Heart left ventricle (tissue), 16 donors: ENCODE measurements at regions not wholly inside any gene's neighbourhood (a gene's known extent, or its start where the extent isn't known, plus 50 kb on each side); places are given as distances from the start of the nearest gene placed in this dataset.

Experiments used
- ATAC-seq, 4 donors: fragments of 200-7000 bp; cut with Tn5 transposase; one replicate each; pipeline ENCODE4 v1.9.1; 2020 to 2022; ENCODE audit warnings: moderate library complexity in 4 of 4, mild to moderate bottlenecking in 3 of 4, moderate number of reproducible peaks in 1 of 4
- DNase-seq, 5 donors: peaks; one replicate each; pipeline ENCODE4 v3.0.0-alpha.2; 2020
- H3K27ac ChIP-seq, 12 donors: fragments of 200-600 bp; sonication (generic) in 4 of 12; one replicate each; pipeline versions ENCODE4 v1.5.0 to v1.8.0; 2016 to 2022; ENCODE audit warnings: mild to moderate bottlenecking in 2 of 12
- H3K27me3 ChIP-seq, 9 donors: fragments of 200-600 bp; sonication (generic) in 2 of 9; one replicate each; pipeline versions ENCODE4 v1.5.1 to v1.8.0; 2016 to 2022; ENCODE audit warnings: mild to moderate bottlenecking in 3 of 9
- H3K36me3 ChIP-seq, 9 donors: fragments of 200-600 bp; sonication (generic) in 2 of 9; one replicate each; pipeline versions ENCODE4 v1.5.0 to v1.8.0; 2018 to 2022; ENCODE audit warnings: mild to moderate bottlenecking in 2 of 9
- H3K4me1 ChIP-seq, 12 donors: fragments of 200-600 bp; sonication (generic) in 4 of 12; one replicate each; pipeline versions ENCODE4 v1.5.0 to v1.8.0; 2016 to 2022; ENCODE audit warnings: mild to moderate bottlenecking in 3 of 12
- H3K4me3 ChIP-seq, 12 donors: fragments of 200-600 bp; sonication (generic) in 4 of 12; one replicate each; pipeline versions ENCODE4 v1.5.0 to v1.8.0; 2017 to 2022; ENCODE audit warnings: mild to moderate bottlenecking in 9 of 12, moderate library complexity in 4 of 12
- H3K9me3 ChIP-seq, 12 donors: fragments of 200-600 bp; sonication (generic) in 4 of 12; one replicate each; pipeline versions ENCODE4 v1.5.0 to v1.8.0; 2016 to 2022; ENCODE audit warnings: mild to moderate bottlenecking in 1 of 12
- CTCF ChIP-seq, 12 donors: fragments of 200-600 bp; sonication (generic) in 4 of 12; IDR thresholded peaks; one replicate each; pipeline versions ENCODE4 v1.5.0 to v1.8.0; 2018 to 2022; ENCODE audit warnings: antibody characterized with exemption in 12 of 12, mild to moderate bottlenecking in 5 of 12
- POLR2A ChIP-seq, 2 donors: fragments of 450-650 bp; IDR thresholded peaks; one replicate each; pipeline ENCODE4 v1.6.1; 2017; ENCODE audit warnings: antibody characterized with exemption in 2 of 2, mild to moderate bottlenecking in 2 of 2, moderate library complexity in 2 of 2
- WGBS, 4 donors: extraction: QIAGEN DNeasy Blood & Tissue Kit in 2 of 4; methylation state at CpG; one replicate each; pipeline versions ENCODE4 v1.1.5 to v1.1.7; 2013 to 2018; 5-methylcytosine and 5-hydroxymethylcytosine counted together
- intact Hi-C, 10 donors: fragments of 100-400 bp; cut with DNase I; formaldehyde crosslinking; loops; one replicate each; pipeline versions ENCODE4 v1.11.1 to v1.14.2; 2022
- donor health status: ischemic (EF 13 %, LVEDD 7.1; RV severe dilation, severe dysfunction).
- donor health status: healthy with polysubstance abuse.
- donor health status: DM: no; HTN: yes; CAD: no.
- donor health status: DM: no; HTN: no; CAD: no.
- donor health status: ischemic (EF 25% LVEDD 6.9; RV normal size, moderate dysfunction).
- donor health status: ischemic (EF 25% LVEDD 5.7; RV mildly dilated, moderate dysfunction).
- donor health status: healthy.
- donor health status: DM: yes; HTN: yes; CAD: no.
- donor health status: ischemic (EF 35%, LVEDD 5.7; RV mildly dilated, moderate dysfunction).
- donor health status: nonischemic (EF 11% LVEDD 7.7; RV severe dilation, severe dysfunction).
- donor health status: DM: yes; HTN: yes; CAD: no.
- donor health status: PGD.
- donor health status: ischemic (EF 29% LVEDD 5.4; RV normal size, mild dysfunction).
- donor health status: nonischemic (EF 23%, LVEDD 6.1; RV moderate dilation, normal function).

- H3K27ac ChIP-seq: no peak overlapping the region
- TF ChIP-seq CTCF (IDR thresholded peaks at IDR 0.05): no peak
- TF ChIP-seq POLR2A (IDR thresholded peaks at IDR 0.05): no peak
- no peaks in the 10 kb centered on the region for H3K9me3 ChIP-seq
- WGBS, 4 donors: 65 to 74% (median 68%) methylated on average over 3 of the region's 3 CpGs
- intact Hi-C loops: no loop called here
- no peak overlapping the region for H3K4me3 ChIP-seq
- no peaks in the 10 kb centered on the region for H3K27me3 ChIP-seq
- ATAC-seq (no peak), DNase-seq (no peak)
- no peaks in the 10 kb centered on the region for H3K36me3 ChIP-seq
- H3K4me1 ChIP-seq: no peaks in the 10 kb centered on the region
These were observed 501.6 kb upstream of the PHF14 start for GRCh38 chr7:10472115-10472514.

- TF ChIP-seq POLR2A (IDR thresholded peaks at IDR 0.05) (no peak), CTCF (IDR thresholded peaks at IDR 0.05) (no peak)
- intact Hi-C loops: no loop called here
These were observed 500.1 kb upstream of the PHF14 start for GRCh38 chr7:10473569-10473968.

GRCh38 chr7:10474048-10474447 is 499.6 kb upstream of the PHF14 start:
- H3K4me3 ChIP-seq: no peak overlapping the region
- H3K9me3 ChIP-seq: no peaks in the 10 kb centered on the region
- WGBS, 4 donors: 73 to 89% (median 79%) methylated on average over 3 of the region's 3 CpGs
- H3K36me3 ChIP-seq: no peaks in the 10 kb centered on the region
- H3K4me1 ChIP-seq: no peaks in the 10 kb centered on the region
- TF ChIP-seq CTCF (IDR thresholded peaks at IDR 0.05) (no peak), POLR2A (IDR thresholded peaks at IDR 0.05) (no peak)
- ATAC-seq: no peak
- intact Hi-C loops: no loop called here
- DNase-seq: no peak
- H3K27me3 ChIP-seq: no peaks in the 10 kb centered on the region
- H3K27ac ChIP-seq: no peak overlapping the region

More at GRCh38 chr7:10473569-10473968, 500.1 kb upstream of the PHF14 start:
- no peaks in the 10 kb centered on the region for H3K27me3 ChIP-seq
- 67 to 80% (median 74%) methylated on average over 3 of the region's 3 CpGs for WGBS, 4 donors
- H3K9me3 ChIP-seq: no peaks in the 10 kb centered on the region
- no peak overlapping the region for H3K4me3 ChIP-seq
- DNase-seq (no peak), ATAC-seq (no peak)
- H3K4me1 ChIP-seq: no peaks in the 10 kb centered on the region
- H3K27ac ChIP-seq: no peak overlapping the region
- no peaks in the 10 kb centered on the region for H3K36me3 ChIP-seq

- H3K27me3 ChIP-seq: no peaks in the 10 kb centered on the region
- H3K36me3 ChIP-seq: no peaks in the 10 kb centered on the region
- no peak for ATAC-seq
- H3K4me3 ChIP-seq: no peak overlapping the region
- TF ChIP-seq POLR2A (IDR thresholded peaks at IDR 0.05) (no peak), CTCF (IDR thresholded peaks at IDR 0.05) (no peak)
- WGBS, 4 donors: 84 to 89% (median 88%) methylated on average over 20 of the region's 20 CpGs
- H3K4me1 ChIP-seq: no peaks in the 10 kb centered on the region
- no peaks in the 10 kb centered on the region for H3K9me3 ChIP-seq
- DNase-seq: peak in 1 of 5 donors; percentile 33
- intact Hi-C loops: no loop called here
- H3K27ac ChIP-seq: no peak overlapping the region
These were observed 497.6 kb upstream of the PHF14 start for GRCh38 chr7:10475940-10476641.
